Peyer's patch (tissue), 4 donors: ENCODE measurements at regions not wholly inside any gene's neighbourhood (a gene's known extent, or its start where the extent isn't known, plus 50 kb on each side); places are given as distances from the start of the nearest gene placed in this dataset.
A peak's percentile ranks its signal among the peaks of the same experiment; 100 is the strongest.
"Not testable (repeated sequence)": the region's sequence is repeated elsewhere in the genome, so short reads cannot be mapped to it uniquely, and the experiment has no call there.

Experiments used
- DNase-seq, 3 donors: peaks; one replicate each; pipeline ENCODE4 v3.0.0-alpha.2; 2017 to 2019
- H3K27ac ChIP-seq, 4 donors: fragments of 200-600 bp; sonication (generic); one replicate each; pipeline ENCODE4 v1.5.1; 2016 to 2019
- H3K27me3 ChIP-seq, 2 donors: fragments of 200-600 bp; sonication (generic); one replicate each; pipeline ENCODE4 v1.5.1; 2019
- H3K36me3 ChIP-seq, 3 donors: fragments of 200-600 bp; sonication (generic); one replicate each; pipeline ENCODE4 v1.5.1; 2016 to 2019
- H3K4me1 ChIP-seq, 4 donors: fragments of 200-600 bp; sonication (generic); one replicate each; pipeline ENCODE4 v1.5.1; 2016 to 2019
- H3K4me3 ChIP-seq, 4 donors: fragments of 200-600 bp; sonication (generic); 1 replicate in 3 of 4; 2 replicates in 1 of 4; pipeline ENCODE4 v1.5.1; 2016 to 2019; ENCODE audit warnings: mild to moderate bottlenecking in 1 of 4
- H3K9me3 ChIP-seq, 4 donors: fragments of 200-600 bp; sonication (generic); one replicate each; pipeline ENCODE4 v1.5.1; 2016 to 2019; ENCODE audit warnings: mild to moderate bottlenecking in 1 of 4
- POLR2A ChIP-seq, 2 donors: fragments of 450-650 bp; IDR thresholded peaks; one replicate each; pipeline ENCODE4 v1.5.1; 2017; ENCODE audit warnings: antibody characterized with exemption in 2 of 2, mild to moderate bottlenecking in 2 of 2, moderate library complexity in 2 of 2
- TF ChIP-seq, protein P1 (sequence below), 6 experiments: fragments of 450-650 bp in 4 of 6; fragments of 200-600 bp in 2 of 6; sonication (generic) in 1 of 6; IDR thresholded peaks; one replicate each; pipeline ENCODE4 v1.5.1; 2017 to 2019; ENCODE audit warnings: antibody characterized with exemption in 6 of 6, mild to moderate bottlenecking in 3 of 6, moderate library complexity in 1 of 6

GRCh38 chr2:234865586-234865985 is 86.2 kb upstream of the SH3BP4 start:
- Histone ChIP-seq H3K27me3 (no peaks in the 10 kb centered on the region), H3K36me3 (no peaks in the 10 kb centered on the region), H3K9me3 (no peaks in the 10 kb centered on the region), H3K4me3 (no peak overlapping the region), H3K27ac (no peak overlapping the region), H3K4me1 (peaks cover 0 to 3% (median 0%) of the 10 kb centered on the region in 4 donors)
- DNase-seq, result no peak
- no peak for TF ChIP-seq POLR2A (IDR thresholded peaks at IDR 0.05)
- TF ChIP-seq, protein P1, sequence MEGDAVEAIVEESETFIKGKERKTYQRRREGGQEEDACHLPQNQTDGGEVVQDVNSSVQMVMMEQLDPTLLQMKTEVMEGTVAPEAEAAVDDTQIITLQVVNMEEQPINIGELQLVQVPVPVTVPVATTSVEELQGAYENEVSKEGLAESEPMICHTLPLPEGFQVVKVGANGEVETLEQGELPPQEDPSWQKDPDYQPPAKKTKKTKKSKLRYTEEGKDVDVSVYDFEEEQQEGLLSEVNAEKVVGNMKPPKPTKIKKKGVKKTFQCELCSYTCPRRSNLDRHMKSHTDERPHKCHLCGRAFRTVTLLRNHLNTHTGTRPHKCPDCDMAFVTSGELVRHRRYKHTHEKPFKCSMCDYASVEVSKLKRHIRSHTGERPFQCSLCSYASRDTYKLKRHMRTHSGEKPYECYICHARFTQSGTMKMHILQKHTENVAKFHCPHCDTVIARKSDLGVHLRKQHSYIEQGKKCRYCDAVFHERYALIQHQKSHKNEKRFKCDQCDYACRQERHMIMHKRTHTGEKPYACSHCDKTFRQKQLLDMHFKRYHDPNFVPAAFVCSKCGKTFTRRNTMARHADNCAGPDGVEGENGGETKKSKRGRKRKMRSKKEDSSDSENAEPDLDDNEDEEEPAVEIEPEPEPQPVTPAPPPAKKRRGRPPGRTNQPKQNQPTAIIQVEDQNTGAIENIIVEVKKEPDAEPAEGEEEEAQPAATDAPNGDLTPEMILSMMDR (IDR thresholded peaks at IDR 0.05), result no peak

GRCh38 chr2:234865040-234865439 is 86.8 kb upstream of the SH3BP4 start:
- Histone ChIP-seq H3K36me3 (no peaks in the 10 kb centered on the region), H3K4me1 (peaks cover 0 to 3% (median 0%) of the 10 kb centered on the region in 4 donors), H3K27me3 (no peaks in the 10 kb centered on the region), H3K27ac (no peak overlapping the region), H3K9me3 (no peaks in the 10 kb centered on the region), H3K4me3 (no peak overlapping the region)
- TF ChIP-seq, protein P1 (IDR thresholded peaks at IDR 0.05), result no peak
- TF ChIP-seq POLR2A (IDR thresholded peaks at IDR 0.05), result no peak
- no peak for DNase-seq

DNA sequence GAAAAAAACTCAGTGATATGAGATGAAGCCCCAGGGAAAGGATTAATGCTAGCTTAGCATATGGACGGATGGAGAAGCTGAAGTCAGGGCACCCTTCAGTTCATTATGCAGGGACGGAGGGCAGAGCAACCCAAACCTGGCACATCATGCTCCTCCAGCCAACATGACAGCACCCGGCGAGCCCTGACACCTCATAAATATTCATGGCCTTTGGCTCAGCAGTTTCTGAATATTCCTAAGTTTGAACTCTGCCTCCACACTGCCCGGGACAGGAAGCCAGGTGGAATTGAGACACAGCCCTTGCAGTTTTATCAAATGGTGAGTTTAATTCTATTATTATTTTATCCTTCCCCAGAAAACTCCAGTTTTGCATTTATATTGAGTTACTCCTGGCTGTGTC is 87.3 kb upstream of the SH3BP4 start:
- Histone ChIP-seq H3K4me1 (peaks cover 0 to 3% (median 0%) of the 10 kb centered on the region in 4 donors), H3K4me3 (no peak overlapping the region), H3K27me3 (no peaks in the 10 kb centered on the region), H3K9me3 (no peaks in the 10 kb centered on the region), H3K36me3 (no peaks in the 10 kb centered on the region), H3K27ac (no peak overlapping the region)
- TF ChIP-seq POLR2A (IDR thresholded peaks at IDR 0.05), result no peak
- TF ChIP-seq, protein P1 (IDR thresholded peaks at IDR 0.05), result no peak
- DNase-seq, result no peak

GRCh38 chr2:234863043-234863934 is 88.5 kb upstream of the SH3BP4 start:
- TF ChIP-seq POLR2A (IDR thresholded peaks at IDR 0.05), result no peak
- TF ChIP-seq, protein P1 (IDR thresholded peaks at IDR 0.05), result no peak
- Histone ChIP-seq H3K27me3 (no peaks in the 10 kb centered on the region), H3K27ac (peak overlapping the region in 1 of 4 donors; percentile 19), H3K36me3 (no peaks in the 10 kb centered on the region), H3K4me3 (no peak overlapping the region), H3K9me3 (no peaks in the 10 kb centered on the region), H3K4me1 (peaks cover 0 to 3% (median 0%) of the 10 kb centered on the region in 4 donors)
- DNase-seq, result peak in 2 of 3 donors; percentile 65 to 66

DNA sequence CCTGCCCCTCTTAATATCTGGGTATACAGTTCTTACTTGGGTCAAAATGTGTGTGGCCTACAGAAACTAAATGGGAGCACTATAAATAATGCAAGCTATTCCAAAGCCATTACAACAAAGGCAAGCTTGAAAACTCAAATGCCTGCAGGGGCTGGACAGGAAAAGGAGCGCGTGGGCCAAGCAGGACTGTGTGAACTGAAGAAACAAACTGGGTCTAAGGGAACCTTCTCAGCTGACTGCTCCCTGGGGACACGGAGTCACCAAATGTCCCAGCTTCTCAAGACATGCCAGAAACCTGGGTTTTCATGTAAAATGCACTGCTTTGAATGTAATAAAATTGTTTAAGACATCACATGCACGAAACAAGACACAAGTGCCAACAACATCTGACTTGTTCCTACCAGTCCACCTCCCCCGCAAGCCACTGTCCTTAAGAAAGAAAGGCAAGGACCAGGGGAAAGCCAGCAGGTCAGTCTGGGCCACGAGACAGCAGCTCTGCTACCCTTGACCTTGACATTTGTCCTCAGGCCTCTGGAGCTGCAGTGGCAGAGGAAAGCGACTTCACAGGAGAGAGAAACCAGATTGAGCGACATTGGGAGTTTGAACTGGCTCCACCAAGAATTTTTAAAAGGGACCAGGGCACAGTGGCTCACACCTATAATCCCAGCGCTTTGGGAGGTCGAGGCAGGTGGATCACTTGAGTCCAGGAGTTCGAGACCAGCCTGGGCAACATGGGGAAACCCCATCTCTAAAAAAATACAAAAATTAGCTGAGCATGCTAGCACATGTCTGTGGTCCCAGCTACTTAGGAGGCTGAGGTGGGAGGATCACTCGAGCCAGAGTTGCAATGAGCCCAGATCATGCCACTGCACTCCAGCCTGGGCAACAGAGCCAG is 89.7 kb upstream of the SH3BP4 start:
- Histone ChIP-seq H3K27me3 (no peaks in the 10 kb centered on the region), H3K4me1 (peaks cover 0 to 3% (median 0%) of the 10 kb centered on the region in 4 donors), H3K4me3 (no peak overlapping the region), H3K36me3 (no peaks in the 10 kb centered on the region), H3K9me3 (no peaks in the 10 kb centered on the region), H3K27ac (no peak overlapping the region)
- TF ChIP-seq POLR2A (IDR thresholded peaks at IDR 0.05), result no peak
- TF ChIP-seq, protein P1 (IDR thresholded peaks at IDR 0.05), result no peak
- DNase-seq, result no peak

- H3K4me1 ChIP-seq, H3K4me3 ChIP-seq, H3K36me3 ChIP-seq, H3K9me3 ChIP-seq, H3K27ac ChIP-seq, DNase-seq, H3K27me3 ChIP-seq: not testable (repeated sequence)
Observed at GRCh38 chr2:234859330-234859872, 92.4 kb upstream of the SH3BP4 start.
